Testis (tissue), 2 donors: ENCODE measurements at regions not wholly inside any gene's neighbourhood (a gene's known extent, or its start where the extent isn't known, plus 50 kb on each side); places are given as distances from the start of the nearest gene placed in this dataset.

Source experiments
- CTCF ChIP-seq, 3 experiments: fragments of 450-650 bp in 2 of 3; fragments of 200-600 bp in 1 of 3; sonication (generic) in 1 of 3; IDR thresholded peaks; one replicate each; pipeline ENCODE4 v1.5.1; 2016 to 2019; ENCODE audit warnings: antibody characterized with exemption in 3 of 3, mild to moderate bottlenecking in 2 of 3, moderate library complexity in 1 of 3
- POLR2A ChIP-seq: fragments of 450-650 bp; IDR thresholded peaks from one replicate; pipeline ENCODE4 v1.6.1; 2017; ENCODE audit warnings: antibody characterized with exemption, mild to moderate bottlenecking, moderate library complexity

- TF ChIP-seq CTCF (IDR thresholded peaks at IDR 0.05) (no peak), POLR2A (no peak)
Measured at GRCh38 chr6:22643780-22644179, 74.4 kb downstream of the HDGFL1 start.
